NB4 (cell line): ENCODE measurements at regions not wholly inside any gene's neighbourhood (a gene's known extent, or its start where the extent isn't known, plus 50 kb on each side); places are given as distances from the start of the nearest gene placed in this dataset.

ENCODE experiments used
- CTCF ChIP-seq: IDR thresholded peaks from one replicate; pipeline ENCODE4 v1.5.1; 2012; ENCODE audit warnings: low read depth, low read length
- MYC ChIP-seq: IDR thresholded peaks from 2 replicates; pipeline ENCODE4 v1.6.1; 2011; ENCODE audit warnings: low read depth, low read length
- POLR2A ChIP-seq: IDR thresholded peaks from 2 replicates; pipeline ENCODE4 v1.6.1; 2011; ENCODE audit warnings: mild to moderate bottlenecking; ENCODE audit not compliant: insufficient read length; ENCODE audit errors: extremely low read depth

GRCh38 chr4:1543561-1543960 lies 137.3 kb upstream of the NKX1-1 start:
- TF ChIP-seq POLR2A = no peak
- no peak for TF ChIP-seq CTCF
- no peak for TF ChIP-seq MYC
